ENCODE measurements at regions not wholly inside any gene's neighbourhood (a gene's known extent, or its start where the extent isn't known, plus 50 kb on each side); places are given as distances from the start of the nearest gene placed in this dataset.

- TF ChIP-seq EZH2phosphoT487 (IDR thresholded peaks at IDR 0.05) (no peak), EZH2 (IDR thresholded peaks at IDR 0.05) (no peak)
These were observed 73.9 kb upstream of the IRF2 start for GRCh38 chr4:184548316-184548647.
